D721Med (cell line): ENCODE measurements at regions not wholly inside any gene's neighbourhood (a gene's known extent, or its start where the extent isn't known, plus 50 kb on each side); places are given as distances from the start of the nearest gene placed in this dataset.

ENCODE experiments used
- DNase-seq: peaks from one replicate; pipeline ENCODE4 v3.0.0; 2011; ENCODE audit warnings: low spot score; ENCODE audit not compliant: insufficient read length
- FAIRE-seq: peaks from 2 replicates; lab custom pipeline; 2011; peaks lifted over from hg19 to GRCh38; lab: Jason Lieb, UNC
- TF ChIP-seq, protein P1 (sequence below): IDR thresholded peaks from 2 replicates; pipeline ENCODE4 v1.5.1; 2012; ENCODE audit warnings: mild to moderate bottlenecking, control low read depth; ENCODE audit not compliant: insufficient read depth; ENCODE audit errors: missing control alignments

DNA sequence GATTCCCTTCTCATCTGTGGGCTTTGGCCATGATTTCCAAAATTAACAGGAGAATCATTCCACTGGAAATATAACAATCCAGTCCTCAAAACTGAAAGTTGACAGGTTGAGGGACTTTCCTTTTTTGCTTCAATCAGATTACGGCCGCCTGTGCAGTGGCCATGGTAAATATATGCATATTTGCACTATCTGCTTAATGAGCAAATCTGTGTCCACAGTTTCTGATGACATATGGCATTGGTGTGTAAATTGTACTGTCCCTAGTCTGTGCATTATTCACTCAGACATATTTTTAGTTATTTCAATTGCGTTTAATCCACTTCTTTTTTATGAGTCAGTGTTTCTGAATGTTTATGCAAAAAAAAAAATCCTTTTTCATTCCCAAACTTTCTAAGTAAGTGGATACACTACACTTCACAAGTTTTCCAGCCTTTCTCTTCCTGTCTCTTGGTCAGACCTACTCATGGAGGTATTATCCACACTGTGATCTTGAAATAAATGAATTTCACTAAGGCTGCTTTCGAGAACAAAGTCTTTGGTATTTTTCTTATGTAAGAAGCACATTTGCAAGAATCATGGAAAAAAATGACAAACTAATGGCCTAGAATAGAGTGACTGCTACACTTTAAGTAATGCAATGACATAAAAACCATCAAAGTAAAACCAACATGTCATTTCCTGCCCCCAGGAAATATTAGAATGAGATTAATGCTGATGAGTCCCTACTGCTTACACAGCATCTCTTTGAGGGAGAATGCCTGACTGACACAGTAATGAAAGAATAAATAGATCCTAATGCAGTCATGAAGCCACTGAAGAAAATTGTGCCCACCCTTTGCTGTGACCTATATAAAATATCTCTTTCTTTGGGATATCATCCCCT lies 76.4 kb upstream of the MTNR1B start:
- no peak for FAIRE-seq

DNA sequence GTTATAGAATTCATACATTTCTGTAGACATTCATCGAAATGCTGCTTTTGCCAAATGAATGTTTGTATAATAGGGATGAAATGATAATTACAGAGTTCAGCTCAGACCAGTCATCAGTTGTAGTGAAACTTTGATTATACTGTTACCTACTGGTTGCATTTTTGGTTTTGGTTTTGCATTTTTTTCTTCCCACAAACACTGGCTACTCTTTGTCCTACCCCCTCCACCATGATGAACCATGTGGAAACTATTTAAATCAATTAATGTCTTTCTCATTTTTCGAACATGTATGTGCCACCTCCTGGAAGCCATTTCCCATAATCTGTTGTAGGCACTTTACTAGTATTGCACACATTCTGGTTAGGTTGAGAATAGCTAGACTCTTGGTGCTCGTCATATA lies 75.3 kb upstream of the MTNR1B start:
- DNase-seq (no peak), FAIRE-seq (no peak)
- TF ChIP-seq, protein P1, sequence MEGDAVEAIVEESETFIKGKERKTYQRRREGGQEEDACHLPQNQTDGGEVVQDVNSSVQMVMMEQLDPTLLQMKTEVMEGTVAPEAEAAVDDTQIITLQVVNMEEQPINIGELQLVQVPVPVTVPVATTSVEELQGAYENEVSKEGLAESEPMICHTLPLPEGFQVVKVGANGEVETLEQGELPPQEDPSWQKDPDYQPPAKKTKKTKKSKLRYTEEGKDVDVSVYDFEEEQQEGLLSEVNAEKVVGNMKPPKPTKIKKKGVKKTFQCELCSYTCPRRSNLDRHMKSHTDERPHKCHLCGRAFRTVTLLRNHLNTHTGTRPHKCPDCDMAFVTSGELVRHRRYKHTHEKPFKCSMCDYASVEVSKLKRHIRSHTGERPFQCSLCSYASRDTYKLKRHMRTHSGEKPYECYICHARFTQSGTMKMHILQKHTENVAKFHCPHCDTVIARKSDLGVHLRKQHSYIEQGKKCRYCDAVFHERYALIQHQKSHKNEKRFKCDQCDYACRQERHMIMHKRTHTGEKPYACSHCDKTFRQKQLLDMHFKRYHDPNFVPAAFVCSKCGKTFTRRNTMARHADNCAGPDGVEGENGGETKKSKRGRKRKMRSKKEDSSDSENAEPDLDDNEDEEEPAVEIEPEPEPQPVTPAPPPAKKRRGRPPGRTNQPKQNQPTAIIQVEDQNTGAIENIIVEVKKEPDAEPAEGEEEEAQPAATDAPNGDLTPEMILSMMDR = no peak

More for the DNA sequence above, 76.4 kb upstream of the MTNR1B start:
- DNase-seq = no peak
- TF ChIP-seq, protein P1 = no peak

DNA sequence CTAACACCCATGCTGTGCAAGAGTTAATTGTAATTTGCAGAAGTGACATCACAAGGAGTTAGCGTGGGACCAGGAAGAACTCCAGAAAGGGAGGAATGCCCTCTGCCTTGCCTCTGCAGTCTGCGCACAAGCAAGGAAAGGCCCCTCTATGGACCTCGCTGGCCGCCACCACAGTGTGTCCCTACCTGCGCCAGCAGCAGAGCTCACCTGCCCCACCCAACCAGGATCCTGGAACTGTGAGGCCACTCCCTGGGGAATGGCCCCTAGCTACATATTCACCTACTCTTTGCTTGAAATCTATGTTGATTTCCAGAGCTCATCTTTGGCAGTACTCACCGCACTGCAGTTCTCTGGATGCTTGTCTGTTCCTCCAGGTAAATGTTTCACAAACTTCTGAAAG lies 72.0 kb upstream of the MTNR1B start:
- no peak for FAIRE-seq
- TF ChIP-seq, protein P1 = no peak

DNA sequence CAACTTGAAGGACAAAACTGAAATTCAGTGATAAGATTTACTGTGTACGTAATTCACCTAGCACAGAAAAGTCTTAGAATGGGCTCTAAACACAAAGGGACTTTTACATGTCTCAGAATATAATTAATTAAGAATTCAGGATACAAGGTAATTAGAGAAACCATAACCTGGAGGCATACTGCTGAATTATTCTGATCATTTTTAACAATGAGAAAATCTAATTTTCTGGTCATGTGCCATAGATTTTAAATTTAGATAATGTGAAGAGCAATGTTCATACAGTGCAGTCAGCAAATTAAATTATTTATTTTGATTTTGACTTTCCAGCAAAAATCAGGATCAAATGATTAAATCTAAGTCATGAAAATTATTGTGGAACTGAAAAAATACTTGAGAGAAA lies 67.0 kb upstream of the MTNR1B start:
- FAIRE-seq = no peak
- TF ChIP-seq, protein P1 = no peak
- DNase-seq = no peak

More for the DNA sequence above, 72.0 kb upstream of the MTNR1B start:
- no peak for DNase-seq

DNA sequence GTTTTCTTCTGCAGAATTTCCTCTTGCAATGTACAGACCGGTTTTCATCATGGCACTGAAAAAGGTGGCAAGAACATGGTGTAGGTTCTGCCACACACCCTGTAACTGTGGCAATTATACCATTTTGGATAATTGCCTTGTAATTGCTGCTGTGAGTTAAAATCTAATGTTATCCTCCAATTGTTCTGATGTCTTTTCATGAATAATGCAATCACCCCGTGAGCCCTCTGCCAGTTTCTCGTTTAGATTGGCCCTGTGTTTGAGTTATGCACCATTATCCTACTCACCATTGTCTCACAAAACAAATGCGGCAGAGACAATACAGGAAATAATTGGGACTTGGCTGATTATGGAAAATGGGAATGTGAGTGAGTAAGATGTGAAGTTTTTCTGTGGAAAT lies 61.8 kb upstream of the MTNR1B start:
- DNase-seq (no peak), FAIRE-seq (no peak)
- TF ChIP-seq, protein P1 = no peak

- TF ChIP-seq, protein P1 = no peak
- DNase-seq (no peak), FAIRE-seq (no peak)
Observed at GRCh38 chr11:92909214-92909613, 60.2 kb upstream of the MTNR1B start.

DNA sequence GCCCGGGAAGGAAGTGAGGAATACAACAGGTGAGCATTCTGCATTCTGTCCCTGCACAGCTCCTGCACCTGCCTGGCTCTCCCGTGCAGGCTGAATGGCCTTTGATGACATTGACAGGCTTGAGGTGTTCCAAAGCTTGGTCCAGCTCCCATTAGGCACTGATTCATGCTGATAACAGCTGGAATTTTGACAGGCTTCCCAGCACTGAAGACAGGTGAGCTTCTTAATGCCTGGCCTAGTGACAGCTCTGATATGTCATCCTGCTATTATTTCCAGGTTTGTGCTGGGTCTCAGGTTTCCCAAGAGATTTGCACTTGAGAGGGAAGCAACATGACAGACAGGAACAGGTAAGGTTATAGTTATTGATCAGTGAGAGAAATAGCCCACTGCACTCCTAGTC lies 58.0 kb upstream of the MTNR1B start:
- TF ChIP-seq, protein P1 = no peak
- no peak for DNase-seq
- FAIRE-seq = no peak
